SK-N-SH (cell line): ENCODE measurements at regions not wholly inside any gene's neighbourhood (a gene's known extent, or its start where the extent isn't known, plus 50 kb on each side); places are given as distances from the start of the nearest gene placed in this dataset.
A peak's percentile ranks its signal among the peaks of the same experiment; 100 is the strongest.

ENCODE experiments used
- CHD2 ChIP-seq: fragments of 150-350 bp; IDR thresholded peaks from 2 replicates; pipeline ENCODE4 v1.6.1; 2018; ENCODE audit warnings: low read length; ENCODE audit not compliant: partially characterized antibody
- CTCF ChIP-seq: fragments of 200-600 bp; sonication (generic); IDR thresholded peaks from 2 replicates; pipeline ENCODE4 v1.6.1; 2017; ENCODE audit warnings: antibody characterized with exemption, mild to moderate bottlenecking, moderate library complexity
- EZH2phosphoT487 ChIP-seq: fragments of 200-600 bp; sonication (generic); IDR thresholded peaks from 2 replicates; pipeline ENCODE4 v1.6.1; 2017; ENCODE audit warnings: low read depth, mixed run types, mild to moderate bottlenecking, antibody characterized with exemption, moderate library complexity, borderline replicate concordance
- MAX ChIP-seq: IDR thresholded peaks from 2 replicates; pipeline ENCODE4 v1.4.0; 2012; ENCODE audit warnings: low read depth
- MXI1 ChIP-seq: IDR thresholded peaks from 2 replicates; pipeline ENCODE4 v1.6.1; 2012; ENCODE audit warnings: mild to moderate bottlenecking, low read depth, low read length, improper control_type of control experiment
- RAD21 ChIP-seq: IDR thresholded peaks from 2 replicates; pipeline ENCODE4 v1.6.1; 2012; ENCODE audit warnings: mild to moderate bottlenecking, low read length
- REST ChIP-seq: IDR thresholded peaks from 2 replicates; pipeline ENCODE4 v1.6.1; 2012; ENCODE audit warnings: mild to moderate bottlenecking, low read depth, low read length, moderate library complexity
- RFX5 ChIP-seq: IDR thresholded peaks from 2 replicates; pipeline ENCODE4 v1.6.1; 2012; ENCODE audit warnings: mild to moderate bottlenecking, improper control_type of control experiment, low read length
- SMC3 ChIP-seq: IDR thresholded peaks from 2 replicates; pipeline ENCODE4 v1.6.1; 2012; ENCODE audit warnings: low read depth, low read length, improper control_type of control experiment
- TCF12 ChIP-seq: IDR thresholded peaks from 2 replicates; pipeline ENCODE4 v1.4.0; 2012
- TEAD4 ChIP-seq: IDR thresholded peaks from 2 replicates; pipeline ENCODE4 v1.4.0; 2012; ENCODE audit warnings: mild to moderate bottlenecking, borderline replicate concordance; ENCODE audit not compliant: insufficient read depth
- YY1 ChIP-seq: IDR thresholded peaks from 2 replicates; pipeline ENCODE4 v1.4.0; 2012; ENCODE audit warnings: low read depth, mild to moderate bottlenecking

- TF ChIP-seq RFX5 = no peak
- TF ChIP-seq RAD21 = no peak
- no peak for TF ChIP-seq MXI1
- TF ChIP-seq CTCF = no peak
- TF ChIP-seq TEAD4 = no peak
- TF ChIP-seq REST = no peak
- TF ChIP-seq CHD2 = no peak
- TF ChIP-seq EZH2phosphoT487 = no peak
- no peak for TF ChIP-seq YY1
- no peak for TF ChIP-seq MAX
- no peak for TF ChIP-seq SMC3
- TF ChIP-seq TCF12 = peak; percentile 38; the same call in 1 of the 2 replicates
Observed at GRCh38 chr17:71649941-71650350, 470.9 kb upstream of the SOX9 start.
